OCI-LY1 (cell line): ENCODE measurements at regions not wholly inside any gene's neighbourhood (a gene's known extent, or its start where the extent isn't known, plus 50 kb on each side); places are given as distances from the start of the nearest gene placed in this dataset.

Experiments used
- CTCF ChIP-seq: fragments of 200-600 bp; sonication (generic), shearing (Covaris generic); IDR thresholded peaks from 2 replicates; pipeline ENCODE4 v1.5.1; 2017; ENCODE audit warnings: mild to moderate bottlenecking, antibody characterized with exemption, low read length, moderate library complexity, mixed read lengths
- EZH2 ChIP-seq: fragments of 200-600 bp; sonication (generic), shearing (Covaris generic); IDR thresholded peaks from 2 replicates; pipeline ENCODE4 v1.8.0; 2017; ENCODE audit warnings: borderline replicate concordance, mixed run types, mild to moderate bottlenecking, antibody characterized with exemption, low read length, moderate library complexity, mixed read lengths

GRCh38 chr2:51734115-51734514 lies 702.2 kb upstream of the NRXN1 start:
- TF ChIP-seq CTCF (no peak), EZH2 (no peak)
